ENCODE measurements at regions not wholly inside any gene's neighbourhood (a gene's known extent, or its start where the extent isn't known, plus 50 kb on each side); places are given as distances from the start of the nearest gene placed in this dataset.
A peak's percentile ranks its signal among the peaks of the same experiment; 100 is the strongest.

GRCh38 chr6:85168146-85168545, 281.7 kb upstream of the NT5E start:
- 86% methylated on average over 2 of the region's 2 CpGs for WGBS
- Histone ChIP-seq H2BK12ac (ENCODE audit: low read length in 2 of 2) (no peak overlapping the region), H2BK5ac (ENCODE audit: low read depth, low read length, poor library complexity, severe bottlenecking) (no peak overlapping the region), H3K4me1 (ENCODE audit: control insufficient read depth, insufficient read depth, low read depth, low read length) (no peaks in the 10 kb centered on the region), H3K14ac (ENCODE audit: low read length in 2 of 2) (no peak overlapping the region), H3K36me3 (ENCODE audit: control insufficient read depth in 1 of 2, insufficient read depth in 2 of 2, low read depth in 1 of 2, low read length in 2 of 2) (no peaks in the 10 kb centered on the region), H3K9me3 (ENCODE audit: control insufficient read depth, low read length) (no peaks in the 10 kb centered on the region), H2AFZ (ENCODE audit: low read depth, low read length) (no peak overlapping the region), H2AK5ac (ENCODE audit: low read length, severe bottlenecking) (no peak overlapping the region), H3K27me3 (ENCODE audit: control insufficient read depth in 1 of 2, insufficient read depth in 1 of 2, low read length in 2 of 2) (peaks cover 8% of the 10 kb centered on the region in 2 experiments), H3K23ac (ENCODE audit: low read length in 2 of 2) (no peak overlapping the region), H3K4me2 (ENCODE audit: low read length, poor library complexity, severe bottlenecking) (no peak overlapping the region), H3K18ac (ENCODE audit: low read depth in 1 of 2, low read length in 2 of 2) (no peak overlapping the region), H3K27ac (ENCODE audit: low read length, poor library complexity, severe bottlenecking) (no peak overlapping the region), H2BK15ac (ENCODE audit: low read depth, poor library complexity, severe bottlenecking) (no peak overlapping the region), H4K91ac (ENCODE audit: low read length) (no peak overlapping the region), H3K4ac (ENCODE audit: low read depth in 1 of 2, low read length in 2 of 2) (no peak overlapping the region), H3K9ac (ENCODE audit: low read length) (no peak overlapping the region), H3K4me3 (ENCODE audit: insufficient read depth in 1 of 2, low read depth in 1 of 2, low read length in 2 of 2) (no peak overlapping the region), H4K8ac (ENCODE audit: low read length) (no peak overlapping the region), H3K79me1 (replicated peaks; ENCODE audit: low read length, poor library complexity, severe bottlenecking) (no peaks in the 10 kb centered on the region), H2BK120ac (ENCODE audit: low read depth, low read length) (no peak overlapping the region)
- DNase-seq: no peak

GRCh38 chr6:85166114-85166741, 283.7 kb upstream of the NT5E start:
- peaks cover 8% of the 10 kb centered on the region in 2 experiments for H3K27me3 ChIP-seq (ENCODE audit: control insufficient read depth in 1 of 2, insufficient read depth in 1 of 2, low read length in 2 of 2)

GRCh38 chr6:85163156-85164080, 286.5 kb upstream of the NT5E start:
- no peak overlapping the region for H2BK15ac ChIP-seq (ENCODE audit: low read depth, poor library complexity, severe bottlenecking)
- H2BK5ac ChIP-seq (ENCODE audit: low read depth, low read length, poor library complexity, severe bottlenecking): no peak overlapping the region
- no peak overlapping the region for H3K18ac ChIP-seq (ENCODE audit: low read depth in 1 of 2, low read length in 2 of 2)
- peak overlapping the region in 1 of 2 experiments; percentile 27 for H3K23ac ChIP-seq (ENCODE audit: low read length in 2 of 2)
- H3K79me1 ChIP-seq (replicated peaks; ENCODE audit: low read length, poor library complexity, severe bottlenecking): no peaks in the 10 kb centered on the region
- 61% methylated on average over 3 of the region's 7 CpGs for WGBS
- no peak overlapping the region for H2BK120ac ChIP-seq (ENCODE audit: low read depth, low read length)
- H3K14ac ChIP-seq (ENCODE audit: low read length in 2 of 2): no peak overlapping the region
- H3K4me2 ChIP-seq (ENCODE audit: low read length, poor library complexity, severe bottlenecking): no peak overlapping the region
- H3K4me3 ChIP-seq (ENCODE audit: insufficient read depth in 1 of 2, low read depth in 1 of 2, low read length in 2 of 2): no peak overlapping the region
- no peak overlapping the region for H4K8ac ChIP-seq (ENCODE audit: low read length)
- H2BK12ac ChIP-seq (ENCODE audit: low read length in 2 of 2): no peak overlapping the region
- peaks cover 0 to 4% of the 10 kb centered on the region in 2 experiments for H3K27me3 ChIP-seq (ENCODE audit: control insufficient read depth in 1 of 2, insufficient read depth in 1 of 2, low read length in 2 of 2)
- no peaks in the 10 kb centered on the region for H3K4me1 ChIP-seq (ENCODE audit: control insufficient read depth, insufficient read depth, low read depth, low read length)
- H3K9ac ChIP-seq (ENCODE audit: low read length): no peak overlapping the region
- H3K27ac ChIP-seq (ENCODE audit: low read length, poor library complexity, severe bottlenecking): no peak overlapping the region
- H4K91ac ChIP-seq (ENCODE audit: low read length): no peak overlapping the region
- H3K36me3 ChIP-seq (ENCODE audit: control insufficient read depth in 1 of 2, insufficient read depth in 2 of 2, low read depth in 1 of 2, low read length in 2 of 2): no peaks in the 10 kb centered on the region
- no peak overlapping the region for H2AK5ac ChIP-seq (ENCODE audit: low read length, severe bottlenecking)
- H2AFZ ChIP-seq (ENCODE audit: low read depth, low read length): no peak overlapping the region
- no peak for DNase-seq
- no peaks in the 10 kb centered on the region for H3K9me3 ChIP-seq (ENCODE audit: control insufficient read depth, low read length)
- no peak overlapping the region for H3K4ac ChIP-seq (ENCODE audit: low read depth in 1 of 2, low read length in 2 of 2)

More at GRCh38 chr6:85166114-85166741, 283.7 kb upstream of the NT5E start:
- Histone ChIP-seq H3K4me3 (ENCODE audit: insufficient read depth in 1 of 2, low read depth in 1 of 2, low read length in 2 of 2) (no peak overlapping the region), H3K36me3 (ENCODE audit: control insufficient read depth in 1 of 2, insufficient read depth in 2 of 2, low read depth in 1 of 2, low read length in 2 of 2) (no peaks in the 10 kb centered on the region), H3K14ac (ENCODE audit: low read length in 2 of 2) (no peak overlapping the region), H3K27ac (ENCODE audit: low read length, poor library complexity, severe bottlenecking) (no peak overlapping the region), H2BK5ac (ENCODE audit: low read depth, low read length, poor library complexity, severe bottlenecking) (no peak overlapping the region), H2BK120ac (ENCODE audit: low read depth, low read length) (no peak overlapping the region), H3K9ac (ENCODE audit: low read length) (no peak overlapping the region), H2AFZ (ENCODE audit: low read depth, low read length) (no peak overlapping the region), H4K91ac (ENCODE audit: low read length) (no peak overlapping the region), H3K18ac (ENCODE audit: low read depth in 1 of 2, low read length in 2 of 2) (no peak overlapping the region), H3K79me1 (replicated peaks; ENCODE audit: low read length, poor library complexity, severe bottlenecking) (no peaks in the 10 kb centered on the region), H3K4ac (ENCODE audit: low read depth in 1 of 2, low read length in 2 of 2) (no peak overlapping the region), H3K23ac (ENCODE audit: low read length in 2 of 2) (no peak overlapping the region), H3K9me3 (ENCODE audit: control insufficient read depth, low read length) (no peaks in the 10 kb centered on the region), H3K4me1 (ENCODE audit: control insufficient read depth, insufficient read depth, low read depth, low read length) (no peaks in the 10 kb centered on the region), H2BK15ac (ENCODE audit: low read depth, poor library complexity, severe bottlenecking) (no peak overlapping the region), H2AK5ac (ENCODE audit: low read length, severe bottlenecking) (no peak overlapping the region), H2BK12ac (ENCODE audit: low read length in 2 of 2) (no peak overlapping the region), H3K4me2 (ENCODE audit: low read length, poor library complexity, severe bottlenecking) (no peak overlapping the region), H4K8ac (ENCODE audit: low read length) (no peak overlapping the region)
- no peak for DNase-seq
- 86% methylated on average over 2 of the region's 3 CpGs for WGBS

GRCh38 chr6:85157311-85157710, 292.6 kb upstream of the NT5E start:
- Histone ChIP-seq H2AFZ (ENCODE audit: low read depth, low read length) (no peak overlapping the region), H3K4me2 (ENCODE audit: low read length, poor library complexity, severe bottlenecking) (no peak overlapping the region), H3K79me1 (replicated peaks; ENCODE audit: low read length, poor library complexity, severe bottlenecking) (no peaks in the 10 kb centered on the region), H3K9ac (ENCODE audit: low read length) (no peak overlapping the region), H3K4ac (ENCODE audit: low read depth in 1 of 2, low read length in 2 of 2) (no peak overlapping the region), H4K8ac (ENCODE audit: low read length) (no peak overlapping the region), H3K18ac (ENCODE audit: low read depth in 1 of 2, low read length in 2 of 2) (no peak overlapping the region), H3K27ac (ENCODE audit: low read length, poor library complexity, severe bottlenecking) (no peak overlapping the region), H2BK120ac (ENCODE audit: low read depth, low read length) (no peak overlapping the region), H3K4me1 (ENCODE audit: control insufficient read depth, insufficient read depth, low read depth, low read length) (no peaks in the 10 kb centered on the region), H3K27me3 (ENCODE audit: control insufficient read depth in 1 of 2, insufficient read depth in 1 of 2, low read length in 2 of 2) (no peaks in the 10 kb centered on the region), H2BK15ac (ENCODE audit: low read depth, poor library complexity, severe bottlenecking) (no peak overlapping the region), H3K9me3 (ENCODE audit: control insufficient read depth, low read length) (no peaks in the 10 kb centered on the region), H2BK12ac (ENCODE audit: low read length in 2 of 2) (no peak overlapping the region), H2BK5ac (ENCODE audit: low read depth, low read length, poor library complexity, severe bottlenecking) (no peak overlapping the region), H3K14ac (ENCODE audit: low read length in 2 of 2) (no peak overlapping the region), H3K36me3 (ENCODE audit: control insufficient read depth in 1 of 2, insufficient read depth in 2 of 2, low read depth in 1 of 2, low read length in 2 of 2) (no peaks in the 10 kb centered on the region), H2AK5ac (ENCODE audit: low read length, severe bottlenecking) (no peak overlapping the region), H3K4me3 (ENCODE audit: insufficient read depth in 1 of 2, low read depth in 1 of 2, low read length in 2 of 2) (no peak overlapping the region), H4K91ac (ENCODE audit: low read length) (no peak overlapping the region), H3K23ac (ENCODE audit: low read length in 2 of 2) (no peak overlapping the region)
- no peak for DNase-seq
- WGBS: 57% methylated on average over 2 of the region's 2 CpGs

Measured in mesenchymal stem cell (in vitro differentiated cells and primary cell).